HUES48 (cell line): ENCODE measurements at regions not wholly inside any gene's neighbourhood (a gene's known extent, or its start where the extent isn't known, plus 50 kb on each side); places are given as distances from the start of the nearest gene placed in this dataset.

Experiments
- H3K27ac ChIP-seq: one replicate; pipeline ENCODE4 v1.7.0; 2013; ENCODE audit warnings: low read depth, low read length, inconsistent platforms
- H3K27me3 ChIP-seq: 2 replicates; pipeline ENCODE4 v1.6.1; 2013; ENCODE audit warnings: mild to moderate bottlenecking, low read length; ENCODE audit not compliant: control insufficient read depth, insufficient read depth
- H3K36me3 ChIP-seq: 2 replicates; pipeline ENCODE4 v1.6.1; 2013; ENCODE audit warnings: low read length; ENCODE audit not compliant: control insufficient read depth, insufficient read depth
- H3K4me1 ChIP-seq: 2 replicates; pipeline ENCODE4 v1.6.1; 2013; ENCODE audit warnings: mild to moderate bottlenecking, low read length; ENCODE audit not compliant: control insufficient read depth, insufficient read depth
- H3K4me3 ChIP-seq: 2 replicates; pipeline ENCODE4 v1.5.1; 2013; ENCODE audit warnings: mild to moderate bottlenecking, low read depth, low read length
- H3K9ac ChIP-seq: 2 replicates; pipeline ENCODE4 v1.6.1; 2013; ENCODE audit warnings: mild to moderate bottlenecking, low read depth, low read length, moderate library complexity
- H3K9me3 ChIP-seq: 2 replicates; pipeline ENCODE4 v1.6.1; 2013; ENCODE audit warnings: low read length; ENCODE audit not compliant: control insufficient read depth, insufficient read depth

DNA sequence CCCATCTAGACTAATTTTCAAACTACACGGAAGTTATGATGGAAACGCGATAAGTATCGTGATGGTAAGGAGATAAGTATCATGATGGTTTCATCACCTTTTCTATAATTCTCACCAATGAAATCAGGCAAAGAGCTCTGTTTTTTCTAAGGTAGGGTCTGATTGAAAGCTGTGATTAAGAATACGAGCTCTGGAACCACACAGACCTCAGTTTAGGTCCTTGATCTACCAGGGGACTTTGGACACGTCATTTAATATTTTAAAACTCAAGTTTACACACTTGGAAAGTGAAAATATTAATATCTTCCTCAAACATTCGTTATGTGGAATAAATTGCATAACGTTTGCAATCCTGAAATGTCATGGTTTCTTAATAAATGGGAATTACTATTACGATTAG lies 538.2 kb upstream of the CELF2 start:
- peaks cover 11% of the 10 kb centered on the region for H3K4me1 ChIP-seq
- H3K9ac ChIP-seq = no peak overlapping the region
- no peak overlapping the region for H3K4me3 ChIP-seq
- H3K27ac ChIP-seq = no peak overlapping the region
- H3K9me3 ChIP-seq = no peaks in the 10 kb centered on the region
- no peaks in the 10 kb centered on the region for H3K27me3 ChIP-seq
- H3K36me3 ChIP-seq = no peaks in the 10 kb centered on the region

DNA sequence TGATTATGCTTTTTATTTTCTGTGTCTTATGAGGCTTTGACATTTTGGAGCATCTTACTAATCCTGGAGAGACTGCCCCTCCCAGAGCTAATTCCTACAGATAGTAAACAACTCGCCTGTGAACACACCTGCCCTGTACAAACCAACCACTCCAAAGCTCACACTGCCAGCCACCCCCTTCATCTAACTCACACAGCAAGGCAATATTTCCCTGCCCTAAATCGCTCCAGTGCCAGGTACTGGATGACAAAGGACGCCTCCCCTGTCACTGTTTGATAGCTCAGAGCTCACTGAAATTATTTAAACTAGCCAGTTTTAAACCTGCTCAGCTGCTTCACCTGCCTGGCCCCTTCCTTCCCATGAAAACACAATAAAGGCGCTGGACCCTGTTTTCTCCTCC lies 535.1 kb upstream of the CELF2 start:
- H3K36me3 ChIP-seq = no peaks in the 10 kb centered on the region
- H3K4me3 ChIP-seq = no peak overlapping the region
- H3K27me3 ChIP-seq = no peaks in the 10 kb centered on the region
- no peaks in the 10 kb centered on the region for H3K9me3 ChIP-seq
- no peak overlapping the region for H3K27ac ChIP-seq
- H3K4me1 ChIP-seq = no peaks in the 10 kb centered on the region
- H3K9ac ChIP-seq = no peak overlapping the region

DNA sequence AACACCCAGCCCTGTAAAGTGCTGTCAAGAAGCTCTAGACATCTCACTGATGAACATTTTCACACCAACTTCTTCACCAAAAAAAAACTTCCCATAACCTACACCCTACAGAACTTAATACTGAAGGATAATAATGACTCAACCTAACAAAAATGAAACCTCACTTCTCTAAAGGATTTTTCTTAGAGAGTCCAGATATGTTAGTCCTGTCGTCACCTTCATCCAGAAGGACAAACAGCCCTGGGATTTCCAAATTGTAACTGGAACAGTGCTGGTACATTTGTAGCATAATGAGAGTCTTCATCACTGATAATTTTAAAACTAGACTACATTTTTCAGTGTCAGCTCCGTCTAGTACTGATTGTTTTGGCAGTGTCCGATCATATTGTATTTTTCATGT lies 528.6 kb upstream of the CELF2 start:
- H3K36me3 ChIP-seq = no peaks in the 10 kb centered on the region
- no peaks in the 10 kb centered on the region for H3K4me1 ChIP-seq
- no peak overlapping the region for H3K4me3 ChIP-seq
- H3K9me3 ChIP-seq = no peaks in the 10 kb centered on the region
- H3K27me3 ChIP-seq = no peaks in the 10 kb centered on the region
- no peak overlapping the region for H3K9ac ChIP-seq
- no peak overlapping the region for H3K27ac ChIP-seq

DNA sequence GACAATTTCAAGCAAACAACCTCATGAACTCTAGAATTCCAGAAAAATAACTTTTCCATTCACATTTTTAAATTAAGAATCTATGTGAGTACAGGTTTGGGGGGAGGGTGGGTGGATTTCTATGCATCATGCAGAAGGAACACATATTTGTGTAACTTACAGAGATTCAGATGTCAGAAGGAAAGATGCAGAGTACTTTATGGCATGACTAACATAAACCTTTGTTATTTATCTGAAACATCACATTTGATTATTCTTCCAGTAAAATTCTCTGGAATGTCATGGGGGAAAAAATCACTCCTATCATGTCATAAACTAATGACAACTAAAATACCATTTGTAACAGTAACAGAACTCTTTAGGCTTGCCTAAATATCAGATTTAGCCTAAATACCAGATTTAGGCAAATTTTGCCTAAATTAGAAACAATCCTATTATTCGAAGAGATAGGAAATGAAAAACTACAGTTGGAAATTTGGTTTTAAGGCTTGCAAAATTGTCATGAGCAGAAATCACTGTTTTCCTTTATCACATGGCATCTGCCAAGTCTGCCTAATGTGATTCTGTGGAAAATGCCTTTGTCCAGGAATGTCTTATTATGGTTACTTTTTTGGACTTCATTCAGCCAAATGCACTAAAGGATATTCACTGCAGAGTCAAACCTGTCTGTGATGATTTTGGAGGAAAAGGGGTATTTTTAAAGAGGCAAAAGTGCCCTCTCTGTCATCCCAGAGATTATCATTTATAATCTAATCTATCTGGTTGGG lies 527.7 kb upstream of the CELF2 start:
- no peaks in the 10 kb centered on the region for H3K9me3 ChIP-seq
- no peak overlapping the region for H3K4me3 ChIP-seq
- no peak overlapping the region for H3K9ac ChIP-seq
- no peaks in the 10 kb centered on the region for H3K27me3 ChIP-seq
- no peaks in the 10 kb centered on the region for H3K4me1 ChIP-seq
- no peak overlapping the region for H3K27ac ChIP-seq
- H3K36me3 ChIP-seq = no peaks in the 10 kb centered on the region

DNA sequence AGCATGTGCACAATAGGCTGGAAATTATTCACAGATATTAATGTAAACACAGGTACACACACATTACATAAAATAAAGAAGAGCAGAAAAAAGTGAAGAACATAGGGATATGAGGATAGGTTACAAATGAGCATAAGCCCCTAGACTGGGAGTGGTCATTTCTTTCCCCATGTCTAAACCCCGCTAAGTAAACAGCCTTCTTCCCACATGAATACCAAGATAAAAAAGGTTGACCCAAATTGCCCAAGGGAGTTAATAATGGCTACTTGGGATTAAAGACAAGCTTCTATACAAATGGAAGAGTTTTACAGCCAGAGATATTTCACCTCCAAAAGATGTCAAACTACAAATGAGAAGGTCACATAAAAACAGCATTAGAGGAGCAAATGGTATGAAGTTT lies 527.1 kb upstream of the CELF2 start:
- H3K27me3 ChIP-seq = no peaks in the 10 kb centered on the region
- no peaks in the 10 kb centered on the region for H3K36me3 ChIP-seq
- H3K9ac ChIP-seq = no peak overlapping the region
- H3K4me3 ChIP-seq = no peak overlapping the region
- H3K4me1 ChIP-seq = no peaks in the 10 kb centered on the region
- no peaks in the 10 kb centered on the region for H3K9me3 ChIP-seq
- no peak overlapping the region for H3K27ac ChIP-seq

DNA sequence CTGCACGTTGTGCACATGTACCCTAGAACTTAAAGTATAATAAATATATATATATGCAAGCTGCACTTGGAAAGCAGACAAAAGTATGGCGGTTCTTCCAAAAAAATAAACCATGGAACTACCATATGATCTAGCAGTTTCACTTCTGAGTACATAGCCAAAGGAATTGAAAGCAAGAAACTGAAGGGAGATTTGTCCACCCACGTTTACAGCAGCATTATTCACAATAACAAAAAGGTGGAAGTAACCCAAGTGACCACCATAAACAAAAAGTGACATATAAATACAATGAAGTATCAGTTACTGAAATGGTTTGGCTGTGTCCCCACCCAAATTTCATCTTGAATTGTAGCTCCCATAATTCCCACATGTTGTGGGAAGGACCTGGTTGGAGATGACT lies 525.3 kb upstream of the CELF2 start:
- H3K4me3 ChIP-seq = no peak overlapping the region
- H3K9me3 ChIP-seq = no peaks in the 10 kb centered on the region
- H3K27me3 ChIP-seq = no peaks in the 10 kb centered on the region
- no peaks in the 10 kb centered on the region for H3K36me3 ChIP-seq
- H3K27ac ChIP-seq = no peak overlapping the region
- no peak overlapping the region for H3K9ac ChIP-seq
- no peaks in the 10 kb centered on the region for H3K4me1 ChIP-seq

DNA sequence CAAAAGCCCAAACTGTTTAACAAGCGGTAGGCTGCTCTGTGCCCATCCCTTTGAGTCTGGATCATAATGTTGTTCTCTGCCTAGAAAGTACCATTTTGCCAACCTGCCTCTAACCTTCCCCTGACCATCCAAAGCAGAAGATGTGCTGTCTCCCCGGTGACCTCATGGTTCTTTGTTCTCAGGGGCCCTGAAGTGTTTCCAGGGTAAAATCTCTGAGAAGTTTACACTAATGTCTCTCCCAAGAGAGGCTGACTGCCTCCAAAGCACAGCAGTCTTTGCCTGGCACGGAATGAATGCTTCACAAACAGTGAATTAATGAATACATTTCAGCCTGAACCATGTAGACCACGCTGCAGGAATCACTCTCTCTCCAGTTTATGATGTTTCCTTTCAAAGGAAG lies 523.8 kb upstream of the CELF2 start:
- Histone ChIP-seq H3K27ac (no peak overlapping the region), H3K36me3 (no peaks in the 10 kb centered on the region), H3K4me3 (no peak overlapping the region), H3K9me3 (no peaks in the 10 kb centered on the region), H3K9ac (no peak overlapping the region), H3K27me3 (no peaks in the 10 kb centered on the region), H3K4me1 (no peaks in the 10 kb centered on the region)

DNA sequence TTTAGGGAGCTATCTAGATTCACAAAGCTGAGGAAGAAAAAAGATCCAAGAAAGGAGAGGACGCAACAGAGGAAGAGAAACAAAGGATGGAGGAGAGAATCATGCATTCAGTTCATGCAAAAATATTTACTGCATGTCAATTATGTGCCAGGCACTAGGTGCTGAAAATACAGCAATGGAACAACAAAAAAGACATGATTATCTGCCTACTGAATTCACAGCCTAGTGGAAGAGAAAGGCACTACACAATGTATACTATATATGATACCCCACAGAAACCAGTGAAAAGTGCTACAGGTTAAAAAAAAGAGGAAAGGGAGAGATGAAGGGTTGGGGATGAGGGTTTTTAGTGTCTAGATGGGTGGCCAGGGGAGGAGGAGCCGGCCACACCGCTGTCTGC lies 520.4 kb upstream of the CELF2 start:
- Histone ChIP-seq H3K27me3 (no peaks in the 10 kb centered on the region), H3K27ac (no peak overlapping the region), H3K36me3 (no peaks in the 10 kb centered on the region), H3K4me1 (no peaks in the 10 kb centered on the region), H3K4me3 (no peak overlapping the region), H3K9ac (no peak overlapping the region), H3K9me3 (no peaks in the 10 kb centered on the region)

DNA sequence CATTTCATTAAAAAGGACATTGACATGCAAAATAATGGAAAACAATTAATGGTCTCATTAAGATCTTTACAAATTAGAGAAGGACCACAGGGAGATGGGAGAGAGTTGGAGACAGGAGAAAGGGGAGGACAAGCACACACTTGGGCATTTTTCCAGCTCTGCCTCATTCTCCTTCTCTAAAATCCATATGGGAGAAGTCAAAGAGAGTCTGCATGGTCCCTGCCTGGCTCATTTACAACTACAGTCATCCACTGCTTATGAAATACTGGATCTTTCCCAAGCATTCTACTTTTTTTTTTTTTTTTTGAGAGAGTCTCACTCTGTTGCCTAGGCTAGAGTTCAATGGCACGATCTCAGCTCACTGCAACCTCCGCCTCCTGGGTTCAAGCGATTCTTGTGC lies 518.9 kb upstream of the CELF2 start:
- H3K27me3 ChIP-seq = no peaks in the 10 kb centered on the region
- no peak overlapping the region for H3K4me3 ChIP-seq
- no peaks in the 10 kb centered on the region for H3K36me3 ChIP-seq
- no peaks in the 10 kb centered on the region for H3K9me3 ChIP-seq
- no peak overlapping the region for H3K9ac ChIP-seq
- no peaks in the 10 kb centered on the region for H3K4me1 ChIP-seq
- no peak overlapping the region for H3K27ac ChIP-seq

DNA sequence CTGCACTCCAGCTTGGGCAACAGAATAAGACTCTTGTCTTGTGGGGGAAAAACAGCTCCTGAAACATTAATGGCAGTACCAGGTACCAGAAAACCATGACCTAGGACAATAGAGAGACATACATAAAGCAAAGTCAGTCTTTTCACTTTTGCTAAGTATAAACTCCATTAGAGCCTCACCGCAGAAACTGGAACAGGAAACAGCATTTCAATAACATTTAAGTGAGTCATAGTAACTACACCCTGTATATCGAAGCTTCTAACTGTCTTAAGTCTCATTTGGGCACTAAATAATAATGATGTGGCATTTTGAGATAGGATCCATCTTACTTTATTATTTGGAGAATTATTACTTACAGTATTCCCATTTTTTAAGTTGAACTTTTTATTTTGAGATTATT lies 517.8 kb upstream of the CELF2 start:
- no peaks in the 10 kb centered on the region for H3K27me3 ChIP-seq
- H3K4me1 ChIP-seq = no peaks in the 10 kb centered on the region
- no peak overlapping the region for H3K4me3 ChIP-seq
- H3K9me3 ChIP-seq = no peaks in the 10 kb centered on the region
- no peaks in the 10 kb centered on the region for H3K36me3 ChIP-seq
- H3K9ac ChIP-seq = no peak overlapping the region
- H3K27ac ChIP-seq = no peak overlapping the region

DNA sequence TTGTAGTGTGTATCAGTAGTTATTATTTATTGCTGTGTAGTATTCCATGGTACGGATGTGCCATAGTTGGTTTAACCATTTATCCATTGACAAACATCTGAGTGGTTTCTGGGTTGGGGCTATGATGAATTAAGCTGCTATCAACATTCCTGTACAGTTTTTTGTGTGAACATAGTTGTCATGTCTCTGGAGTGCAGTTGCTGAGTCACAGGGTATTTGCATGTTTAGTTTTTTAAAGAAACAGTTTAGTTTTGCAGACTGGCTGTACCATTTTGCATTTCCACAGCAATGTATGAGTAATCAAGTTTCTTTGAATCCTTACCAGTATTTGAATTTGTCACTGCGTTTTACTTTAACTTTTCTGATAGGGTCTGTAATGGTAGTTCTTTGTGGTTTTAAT lies 516.7 kb upstream of the CELF2 start:
- Histone ChIP-seq H3K27ac (no peak overlapping the region), H3K4me3 (no peak overlapping the region), H3K27me3 (no peaks in the 10 kb centered on the region), H3K9me3 (no peaks in the 10 kb centered on the region), H3K4me1 (no peaks in the 10 kb centered on the region), H3K9ac (no peak overlapping the region), H3K36me3 (no peaks in the 10 kb centered on the region)

DNA sequence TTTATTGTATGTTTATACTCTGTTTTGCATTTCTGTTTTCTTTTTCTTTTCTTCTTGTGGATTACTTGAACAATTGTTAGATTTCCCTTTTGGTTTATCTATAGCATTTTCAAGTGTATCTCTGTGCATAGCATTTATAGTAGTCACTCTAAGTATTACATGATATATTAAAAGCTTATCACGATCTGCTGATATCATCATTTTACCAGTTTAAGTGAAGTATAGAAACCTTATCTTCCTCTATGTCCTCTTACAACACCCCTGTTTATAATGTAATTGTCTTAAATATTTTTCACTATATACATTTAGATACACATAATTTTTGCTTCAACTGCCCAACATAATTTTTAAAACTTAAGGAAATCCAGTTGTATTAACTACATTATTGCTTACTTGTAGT lies 513.9 kb upstream of the CELF2 start:
- Histone ChIP-seq H3K27me3 (no peaks in the 10 kb centered on the region), H3K9ac (no peak overlapping the region), H3K9me3 (no peaks in the 10 kb centered on the region), H3K36me3 (no peaks in the 10 kb centered on the region), H3K4me1 (no peaks in the 10 kb centered on the region), H3K4me3 (no peak overlapping the region), H3K27ac (no peak overlapping the region)
